H1 (cell line): ENCODE measurements at regions not wholly inside any gene's neighbourhood (a gene's known extent, or its start where the extent isn't known, plus 50 kb on each side); places are given as distances from the start of the nearest gene placed in this dataset.

Source experiments
- ATF2 ChIP-seq: IDR thresholded peaks from 2 replicates; pipeline ENCODE4 v1.6.1; 2012; ENCODE audit warnings: low read length, inconsistent platforms
- BACH1 ChIP-seq: IDR thresholded peaks from 2 replicates; pipeline ENCODE4 v1.6.1; 2012; ENCODE audit warnings: low read length, improper control_type of control experiment
- SP1 ChIP-seq: IDR thresholded peaks from 2 replicates; pipeline ENCODE4 v1.6.1; 2011; ENCODE audit warnings: low read depth, low read length
- YY1 ChIP-seq: IDR thresholded peaks from 2 replicates; pipeline ENCODE4 v1.6.1; 2011; ENCODE audit warnings: low read depth, mild to moderate bottlenecking, low read length

GRCh38 chr1:221069986-221070385 lies 190.7 kb downstream of the HLX start (continued):
- TF ChIP-seq ATF2 = no peak
- no peak for TF ChIP-seq YY1
- no peak for TF ChIP-seq BACH1
- TF ChIP-seq SP1 = no peak
